ENCODE measurements at regions not wholly inside any gene's neighbourhood (a gene's known extent, or its start where the extent isn't known, plus 50 kb on each side); places are given as distances from the start of the nearest gene placed in this dataset.
"Not testable (repeated sequence)": the region's sequence is repeated elsewhere in the genome, so short reads cannot be mapped to it uniquely, and the experiment has no call there.

DNA sequence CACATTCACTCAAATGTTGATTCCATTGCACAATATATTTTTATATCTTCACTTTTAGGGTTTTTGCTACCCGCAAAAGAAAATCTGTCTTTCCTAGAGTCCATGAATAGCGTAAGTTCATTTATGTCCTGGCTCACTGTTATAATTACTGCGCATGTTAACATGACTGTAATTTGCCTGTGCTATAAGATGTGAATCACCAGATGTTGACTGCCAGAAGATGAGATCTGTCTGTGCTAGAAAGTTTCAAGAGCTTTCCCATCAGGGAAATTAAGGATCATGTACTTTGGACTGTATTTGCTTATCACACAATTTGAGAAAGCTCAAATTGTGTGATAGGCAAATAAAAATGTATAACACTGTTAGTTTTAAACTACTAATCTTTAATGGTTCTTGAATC is 322.5 kb downstream of the CHL1 start:
- no peak for DNase-seq (ENCODE audit: low read depth in 4 of 4, low spot score in 3 of 4)

DNA sequence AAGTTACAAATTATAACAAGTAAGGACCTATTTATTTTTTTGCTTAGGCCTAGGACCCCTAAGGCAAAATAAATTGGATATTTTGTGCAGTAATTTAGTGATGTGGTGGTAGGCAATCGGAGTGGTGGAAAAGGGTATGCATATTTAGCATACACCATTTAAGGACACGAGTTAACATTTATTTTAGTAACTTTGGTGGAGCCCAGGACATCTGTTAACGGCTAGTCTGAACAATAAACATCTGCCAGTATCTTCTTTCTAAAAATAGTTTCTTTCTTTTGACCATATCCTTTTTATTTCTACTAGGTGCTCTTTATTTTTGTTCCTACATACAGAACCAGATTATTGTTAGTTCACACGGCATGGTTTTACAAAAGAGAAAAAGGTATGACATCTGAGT is 326.3 kb downstream of the CHL1 start:
- no peak for DNase-seq (ENCODE audit: low read depth in 4 of 4, low spot score in 3 of 4)

DNA sequence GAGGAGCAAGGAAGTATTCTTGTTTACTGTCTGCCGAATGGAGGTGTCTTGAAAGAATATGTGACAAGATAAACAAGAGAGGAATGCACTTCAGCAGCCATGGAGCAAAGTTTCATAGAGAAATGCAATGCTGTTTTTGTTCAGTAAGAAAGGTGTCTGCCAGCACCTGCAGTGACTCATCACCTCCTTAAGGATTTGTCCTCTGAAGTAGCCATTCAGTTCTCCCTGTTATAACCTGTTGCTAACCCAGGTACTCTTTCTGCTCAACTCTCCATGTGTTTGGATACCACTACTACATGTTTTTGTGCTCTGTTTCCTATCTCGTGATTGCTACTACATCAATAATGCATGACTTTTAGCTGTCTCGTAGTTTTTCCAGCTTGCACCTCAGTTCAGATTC is 328.9 kb downstream of the CHL1 start:
- DNase-seq (ENCODE audit: low read depth in 4 of 4, low spot score in 3 of 4), result no peak

DNA sequence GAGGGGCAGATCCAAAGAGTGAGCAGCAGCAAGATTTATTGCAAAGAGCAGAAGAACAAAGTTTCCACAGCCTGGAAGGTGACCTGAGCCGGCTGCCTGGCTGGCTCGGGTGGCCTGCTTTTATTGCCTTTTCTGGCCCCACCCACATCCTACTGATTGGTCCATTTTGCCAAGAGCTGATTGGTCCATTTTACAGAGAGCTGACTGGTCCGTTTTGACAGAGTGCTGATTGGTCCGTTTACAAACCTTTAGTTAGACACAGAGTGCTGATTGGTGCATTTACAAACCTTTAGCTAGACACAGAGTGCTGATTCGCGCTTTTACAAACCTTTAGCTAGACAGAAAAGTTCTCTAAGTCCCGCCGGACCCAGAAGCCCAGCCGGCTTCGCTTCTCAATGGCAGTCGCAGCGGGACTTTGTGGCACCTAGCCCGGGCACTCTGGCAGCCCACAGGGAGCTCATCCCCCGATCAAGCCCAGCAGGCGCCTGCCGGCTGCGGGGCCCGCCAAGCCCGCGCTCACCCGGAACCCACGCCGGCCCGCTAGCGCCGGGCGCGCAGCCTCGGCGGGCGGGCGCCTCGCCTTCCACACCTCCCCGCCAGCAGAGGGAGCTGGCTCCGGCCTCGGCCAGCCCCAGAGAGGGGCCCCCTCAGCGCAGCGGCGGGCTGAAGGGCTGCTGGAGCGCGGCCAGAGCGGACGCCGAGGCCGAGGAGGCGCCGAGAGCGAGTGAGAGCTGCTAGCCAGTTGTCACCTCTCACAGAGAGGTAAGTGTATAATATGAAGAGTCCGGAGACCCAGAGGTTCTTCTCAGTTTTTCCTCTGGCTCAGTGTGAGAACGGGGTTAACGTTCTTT is 339.2 kb downstream of the CHL1 start:
- peak in 2 of 4 donors; percentile 20 to 29 for DNase-seq (ENCODE audit: low read depth in 4 of 4, low spot score in 3 of 4)

DNA sequence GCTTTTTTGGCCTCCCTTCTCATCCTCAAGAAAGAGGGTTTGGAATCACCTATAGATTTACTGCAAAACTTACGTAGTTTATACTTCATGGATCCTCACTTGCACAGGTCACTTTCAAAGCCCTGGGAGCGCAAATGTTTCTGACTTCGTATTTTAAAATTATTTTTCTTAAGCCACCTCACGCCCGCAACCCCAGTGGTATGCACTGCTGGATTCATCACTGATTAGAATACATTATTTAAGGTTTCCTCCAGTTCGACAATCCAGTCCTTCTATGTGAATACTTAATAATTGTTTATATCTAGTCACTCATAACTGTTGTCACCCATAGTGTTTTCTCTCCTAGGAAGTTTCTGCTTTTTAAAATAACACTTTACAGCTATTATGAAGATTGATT is 339.9 kb downstream of the CHL1 start:
- DNase-seq (ENCODE audit: low read depth in 4 of 4, low spot score in 3 of 4), result no peak

DNA sequence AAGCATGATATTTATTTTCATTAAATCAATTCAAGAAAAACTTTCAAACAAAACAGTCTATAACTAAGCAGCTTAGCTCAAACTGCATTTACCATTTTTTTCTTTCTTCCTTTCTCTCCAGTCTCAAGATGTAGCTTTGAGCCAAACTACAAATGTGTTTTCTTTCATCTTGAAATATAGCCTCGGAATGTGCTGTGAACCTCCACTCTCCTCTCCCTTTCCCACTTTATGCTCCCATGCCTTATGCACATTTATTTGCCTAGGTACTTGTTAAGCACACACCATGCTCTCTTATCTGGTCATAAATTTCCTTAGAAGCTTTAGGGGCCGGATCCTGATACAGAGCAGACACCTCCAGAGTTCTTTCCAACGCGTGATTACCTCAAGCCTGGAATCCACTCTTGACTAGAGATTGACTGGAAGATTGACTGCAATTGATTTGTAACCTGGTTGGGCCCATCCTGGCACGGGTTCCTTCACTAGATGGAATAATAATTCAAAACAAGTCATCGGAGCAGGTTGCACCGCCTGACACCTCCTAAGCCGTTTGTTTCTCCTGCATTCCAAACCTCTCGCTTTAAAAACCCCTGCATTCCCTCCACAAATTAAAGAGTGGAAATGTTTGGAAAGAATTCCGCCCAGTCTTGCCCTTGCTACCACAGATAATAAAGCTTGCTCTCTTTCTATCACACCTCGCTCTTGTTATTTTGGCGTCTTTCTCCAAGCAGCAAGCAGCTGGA is 344.7 kb downstream of the CHL1 start:
- DNase-seq (ENCODE audit: low read depth in 4 of 4, low spot score in 3 of 4), result peak in 3 of 4 donors; percentile 27 to 48 (median 35)

DNA sequence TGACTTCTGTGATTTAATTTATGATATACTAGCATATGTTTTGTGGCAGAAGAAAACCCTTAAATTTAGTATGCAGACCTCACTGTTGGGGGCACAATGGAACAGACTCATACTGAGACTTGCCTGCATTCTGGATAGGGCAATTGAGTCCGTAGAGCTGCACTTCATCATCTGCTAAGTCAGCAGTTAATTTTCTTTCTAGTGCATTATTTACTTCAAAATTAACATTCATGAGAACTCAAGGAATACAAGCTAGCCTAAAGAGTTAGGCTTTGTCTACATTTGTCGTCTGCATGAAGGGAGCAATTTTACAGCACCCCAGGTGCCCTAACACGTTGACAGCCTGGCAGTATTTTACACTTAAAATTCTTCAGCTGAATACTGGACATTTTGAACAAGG is 345.5 kb downstream of the CHL1 start:
- no peak for DNase-seq (ENCODE audit: low read depth in 4 of 4, low spot score in 3 of 4)

DNA sequence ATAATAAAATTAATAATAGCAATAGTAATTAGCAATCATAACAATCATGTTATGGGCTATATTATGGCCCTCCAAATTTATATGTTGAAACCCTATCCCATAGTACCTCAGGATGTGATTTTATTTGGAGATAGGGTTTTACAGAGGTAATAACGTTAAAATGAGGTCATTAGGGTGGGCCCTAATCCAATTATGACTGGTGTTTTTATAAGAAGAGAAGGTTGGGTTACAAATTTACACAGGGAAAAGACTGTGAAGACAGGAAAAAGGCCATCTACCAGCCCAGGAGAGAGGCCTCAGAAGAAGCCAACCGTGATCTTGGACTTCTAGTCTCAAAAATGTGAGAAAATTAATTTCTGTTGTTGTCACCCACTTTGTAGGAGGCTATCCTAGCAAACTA is 353.1 kb downstream of the CHL1 start:
- DNase-seq (ENCODE audit: low read depth in 4 of 4, low spot score in 3 of 4), result no peak

DNA sequence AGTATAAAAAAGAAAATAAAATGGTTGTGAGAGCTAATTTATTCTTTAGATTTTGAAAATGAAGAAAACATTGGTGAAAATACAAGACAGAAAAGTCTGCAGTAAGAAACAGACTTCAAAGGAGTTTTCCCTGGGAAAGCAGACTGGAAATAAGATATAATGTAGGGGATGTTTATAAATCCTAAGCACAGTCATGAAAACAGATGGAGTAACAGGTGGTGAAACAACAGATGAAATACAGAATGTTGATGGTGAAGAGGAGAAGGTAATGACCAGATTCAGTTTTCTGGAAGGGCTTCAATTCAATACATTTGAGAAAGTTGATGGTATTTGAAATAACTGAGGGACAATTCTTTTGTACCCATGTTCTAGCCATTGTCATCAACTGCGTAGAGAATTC is 353.9 kb downstream of the CHL1 start:
- DNase-seq (ENCODE audit: low read depth in 4 of 4, low spot score in 3 of 4), result no peak

DNA sequence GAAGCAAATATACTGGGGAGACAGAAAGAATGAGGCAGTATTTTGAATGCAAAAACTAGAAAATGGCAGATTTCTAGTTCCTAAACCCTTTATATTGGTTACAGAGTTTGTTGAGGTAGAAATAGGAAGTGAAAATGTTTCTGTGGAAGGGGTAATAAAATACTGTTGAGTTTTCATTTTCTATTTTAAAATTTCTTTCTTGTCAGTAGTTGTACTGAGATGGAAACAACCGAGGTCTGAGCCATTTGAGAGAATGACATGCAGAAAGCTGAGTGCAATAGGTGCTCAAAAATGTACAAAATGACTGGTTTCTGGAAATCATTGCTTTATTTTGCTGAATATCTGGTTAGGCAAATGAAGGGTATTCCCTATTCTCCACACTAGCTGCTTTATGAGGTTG is 361.4 kb downstream of the CHL1 start:
- DNase-seq (ENCODE audit: low read depth in 4 of 4, low spot score in 3 of 4), result no peak

DNA sequence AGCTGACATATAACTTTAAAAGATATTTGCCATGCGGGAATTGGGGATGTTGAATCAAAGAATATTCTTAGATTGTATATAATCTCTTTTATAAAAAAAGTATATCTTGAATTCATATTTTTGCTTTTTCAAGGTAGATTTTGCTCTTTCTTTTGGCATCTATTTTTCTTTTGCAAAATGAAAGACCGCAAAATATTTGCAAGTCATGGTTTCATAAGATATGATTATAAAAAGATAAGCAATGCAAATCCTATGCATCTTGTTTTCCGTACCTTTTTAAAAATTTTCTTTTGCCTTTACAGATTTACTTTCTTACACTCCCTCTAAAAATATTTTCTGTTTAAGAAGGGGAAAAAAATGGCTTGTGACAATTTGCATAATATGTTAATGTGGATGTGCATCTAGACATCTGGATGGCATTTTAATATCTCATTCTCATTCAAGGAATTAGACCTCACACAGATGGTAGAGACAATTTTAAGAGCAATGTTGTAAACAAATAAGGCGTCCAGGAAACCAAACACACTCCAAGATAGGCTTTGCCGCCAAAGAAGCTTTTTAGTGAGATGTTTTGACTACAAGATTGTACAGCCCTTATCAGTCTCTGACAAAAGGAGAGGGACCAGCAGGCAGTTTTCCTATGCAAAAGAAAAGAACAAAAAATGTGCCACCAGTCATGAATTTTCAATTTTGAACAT is 371.1 kb downstream of the CHL1 start:
- no peak for DNase-seq (ENCODE audit: low read depth in 4 of 4, low spot score in 3 of 4)

DNA sequence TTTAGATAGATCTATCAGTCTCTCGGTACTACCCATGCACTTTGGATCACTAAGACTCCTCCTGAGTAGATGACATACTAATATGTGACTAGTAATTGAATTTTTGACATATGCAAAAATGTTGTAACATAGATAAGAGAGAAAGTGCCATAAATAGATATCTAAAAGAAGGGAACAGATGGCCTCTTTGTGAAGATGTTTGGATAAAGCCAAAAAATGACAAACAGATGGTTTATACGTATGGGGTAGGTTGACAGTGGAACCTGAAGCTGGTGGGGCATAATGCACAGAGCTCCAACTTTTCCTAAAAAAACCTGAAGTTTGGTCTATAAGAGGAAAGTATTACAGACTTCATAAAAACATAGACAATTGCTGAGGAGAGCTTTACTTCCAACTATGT is 383.0 kb downstream of the CHL1 start:
- DNase-seq (ENCODE audit: low read depth in 4 of 4, low spot score in 3 of 4), result not testable (repeated sequence)

DNA sequence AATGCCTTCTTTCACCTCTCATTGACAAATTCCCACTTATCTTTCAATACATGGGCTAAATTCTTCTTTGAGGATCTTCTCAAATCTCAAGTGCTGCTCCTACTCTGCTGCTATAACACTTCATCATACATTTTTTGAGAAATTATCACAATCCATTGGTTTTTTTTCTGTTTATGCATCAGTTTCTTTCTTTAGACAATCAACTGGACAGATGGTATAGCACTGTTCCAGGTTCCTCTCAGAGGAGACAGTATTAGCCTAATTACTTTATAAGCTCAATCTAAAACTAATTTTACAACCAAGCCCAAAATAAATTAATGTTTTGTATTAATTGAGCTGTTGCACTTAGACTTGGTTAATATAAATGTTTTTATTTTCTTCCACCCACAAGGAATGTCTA is 392.5 kb downstream of the CHL1 start:
- DNase-seq (ENCODE audit: low read depth in 4 of 4, low spot score in 3 of 4), result not testable (repeated sequence)

DNA sequence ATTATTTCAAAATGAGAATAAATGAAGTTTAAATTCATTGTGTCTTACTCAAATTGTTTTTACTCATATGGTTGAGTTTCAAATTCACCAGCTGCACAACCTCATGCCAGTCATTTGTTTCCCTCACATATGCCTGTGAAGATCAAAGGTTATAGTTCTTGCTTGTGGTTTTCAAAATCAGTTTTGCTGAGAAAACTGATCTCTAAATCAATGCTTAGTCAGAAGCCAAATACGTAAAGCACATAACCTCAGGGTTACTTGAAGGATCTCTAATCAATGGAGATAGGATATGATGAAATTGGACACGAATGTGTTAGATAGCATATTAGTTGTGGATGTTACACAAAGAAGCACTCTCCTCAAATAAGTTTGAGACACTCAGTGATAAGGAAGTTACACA is 400.7 kb downstream of the CHL1 start:
- DNase-seq (ENCODE audit: low read depth in 4 of 4, low spot score in 3 of 4), result not testable (repeated sequence)

DNA sequence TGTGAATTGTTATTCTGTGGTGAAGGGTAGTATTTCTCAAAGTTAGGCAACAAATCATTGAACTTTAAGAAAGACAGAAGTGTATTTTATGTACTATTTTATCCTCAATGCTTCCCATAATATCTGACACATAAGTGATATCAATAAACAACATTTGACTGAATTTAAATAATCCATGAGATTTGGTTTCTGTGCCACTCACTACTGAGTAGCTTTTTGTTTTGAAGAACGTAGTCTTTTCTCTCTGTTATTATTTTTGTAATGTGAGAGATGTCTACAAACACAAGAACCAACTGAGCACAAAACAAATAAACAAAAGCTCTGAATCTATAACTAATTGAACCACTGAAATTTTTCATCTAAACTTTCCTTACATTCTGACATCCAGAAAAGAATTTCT is 401.2 kb downstream of the CHL1 start:
- not testable (repeated sequence) for DNase-seq (ENCODE audit: low read depth in 4 of 4, low spot score in 3 of 4)

DNA sequence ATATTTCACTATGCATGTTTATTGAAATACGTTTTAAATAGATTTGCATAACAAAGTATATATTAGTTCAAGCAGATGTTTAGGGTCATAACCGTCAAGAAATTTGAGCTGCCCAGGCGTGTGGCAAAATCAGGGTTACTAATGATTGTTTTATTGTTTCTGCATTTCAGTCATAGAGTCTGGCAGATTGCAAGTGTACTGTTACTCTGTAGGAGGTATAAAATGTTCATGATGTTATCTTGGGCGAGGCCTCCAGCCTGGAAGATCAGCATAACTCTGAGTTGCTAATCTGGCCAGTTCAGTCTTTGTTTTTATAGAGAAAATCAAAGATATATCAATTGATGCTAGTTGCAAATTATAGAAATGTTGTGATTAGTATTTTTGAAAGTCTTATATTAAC is 410.9 kb downstream of the CHL1 start:
- DNase-seq (ENCODE audit: low read depth in 4 of 4, low spot score in 3 of 4), result not testable (repeated sequence)

DNA sequence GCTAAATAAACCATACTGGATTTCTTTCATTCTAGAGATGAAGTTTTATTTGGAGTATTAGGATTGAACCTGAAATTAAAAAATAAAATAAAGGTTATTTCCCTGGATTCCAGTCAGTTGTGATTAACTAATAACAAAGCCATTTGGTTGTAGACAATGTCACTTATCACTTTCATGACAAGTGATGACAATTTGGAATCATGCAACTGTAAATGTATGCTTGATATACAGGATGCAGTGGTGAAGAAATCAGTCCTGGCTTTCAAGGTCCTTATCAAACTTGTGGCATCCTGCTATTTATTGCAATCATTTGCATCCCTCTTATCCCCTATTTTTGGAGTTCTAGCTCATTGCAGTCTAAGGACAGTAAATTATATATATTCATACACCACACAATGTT is 425.2 kb downstream of the CHL1 start:
- no peak for DNase-seq (ENCODE audit: low read depth in 4 of 4, low spot score in 3 of 4)

DNA sequence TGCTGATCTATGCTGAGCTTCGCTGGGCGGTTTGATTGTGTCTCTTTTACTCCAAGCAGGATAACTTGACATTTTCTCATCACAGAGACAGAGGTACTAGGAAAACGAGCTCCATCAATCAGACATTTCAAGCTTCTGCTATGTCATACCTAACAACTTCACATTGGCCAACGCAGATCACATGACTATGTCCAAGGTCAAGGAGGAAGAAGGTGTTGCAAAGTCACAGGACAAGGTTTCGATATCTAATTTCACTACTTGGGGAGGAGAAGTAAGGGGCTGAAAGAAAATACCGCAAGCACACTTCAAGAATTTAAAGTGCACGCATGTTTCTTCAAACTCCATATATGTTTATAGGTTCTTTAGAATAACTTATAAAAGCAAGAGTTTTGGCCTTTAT is 425.8 kb downstream of the CHL1 start:
- DNase-seq (ENCODE audit: low read depth in 4 of 4, low spot score in 3 of 4), result no peak

DNA sequence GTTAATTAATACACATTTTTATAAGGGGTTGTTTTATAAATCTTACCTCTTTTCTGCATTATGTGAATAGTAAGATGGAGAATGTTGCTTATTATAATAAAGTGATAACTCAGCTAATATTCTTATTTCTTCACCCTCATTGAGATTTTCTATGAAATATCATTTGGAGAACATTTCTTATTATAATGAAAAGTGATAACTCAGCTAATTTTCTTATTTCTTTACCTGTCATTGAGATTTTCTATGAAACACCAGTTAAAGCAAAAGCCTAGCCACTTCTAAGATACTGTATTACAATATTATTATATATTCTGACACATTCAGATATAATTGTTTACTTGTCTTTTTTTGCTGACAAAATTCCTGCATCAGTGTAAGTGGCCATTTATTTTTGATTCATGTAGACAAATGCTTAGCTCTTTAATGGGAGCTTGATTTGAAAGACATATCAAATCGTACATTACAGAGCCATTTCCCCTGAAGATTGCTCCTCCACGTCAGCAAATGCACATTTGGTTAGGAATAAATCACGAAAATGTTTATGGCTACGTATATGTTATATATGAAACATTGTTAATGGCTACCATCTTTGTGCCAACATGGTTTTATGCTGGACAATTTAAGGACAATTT is 427.5 kb downstream of the CHL1 start:
- no peak for DNase-seq (ENCODE audit: low read depth in 4 of 4, low spot score in 3 of 4)

DNA sequence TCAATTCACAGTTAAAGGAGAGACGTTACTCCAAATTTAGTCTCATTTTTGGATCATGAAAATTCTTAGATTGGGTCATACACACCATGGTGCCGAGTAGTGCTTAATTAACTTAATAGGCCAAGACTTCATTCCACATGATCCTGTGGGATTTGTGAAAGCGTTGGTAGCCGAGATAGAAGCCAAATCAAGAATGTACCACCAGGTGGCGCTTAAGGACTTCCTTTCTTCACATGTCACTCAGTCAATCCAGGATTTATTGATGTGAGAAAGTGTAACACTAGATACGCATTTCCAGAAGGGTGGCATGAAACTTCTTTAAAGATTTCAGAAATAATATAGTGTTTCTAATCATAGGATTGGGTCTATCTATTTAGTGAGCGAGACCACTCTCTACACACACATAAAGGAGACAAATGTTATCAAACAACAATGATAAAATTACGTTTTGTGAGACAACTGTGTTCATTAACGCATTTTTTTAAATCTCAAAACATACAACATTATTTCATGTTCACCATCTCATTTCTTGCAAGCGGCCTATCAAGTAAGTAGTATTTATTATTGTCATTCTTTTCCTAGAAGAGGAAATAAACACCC is 436.1 kb downstream of the CHL1 start:
- DNase-seq (ENCODE audit: low read depth in 4 of 4, low spot score in 3 of 4), result peak; percentile 35 to 54 (median 38)

DNA sequence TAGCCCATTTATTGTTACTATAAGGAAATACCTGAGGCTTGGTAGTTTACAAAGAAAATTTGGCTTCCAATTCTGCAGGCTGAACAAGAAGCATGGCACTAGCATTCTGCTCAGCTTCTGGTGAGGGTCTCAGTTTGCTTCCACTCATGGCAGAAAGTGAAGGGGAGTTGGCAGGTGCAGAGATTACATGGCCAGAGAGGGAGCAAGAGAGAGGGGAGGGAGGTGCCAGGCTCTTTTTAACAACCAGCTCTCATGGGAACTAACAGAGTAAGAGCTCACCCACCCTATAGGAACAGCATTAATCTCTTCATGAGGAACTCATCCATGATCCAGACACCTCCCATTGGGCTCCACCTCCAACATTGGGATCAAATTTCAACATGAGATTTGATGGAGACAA is 437.9 kb downstream of the CHL1 start:
- DNase-seq (ENCODE audit: low read depth in 4 of 4, low spot score in 3 of 4), result no peak
